ENCODE measurements at regions not wholly inside any gene's neighbourhood (a gene's known extent, or its start where the extent isn't known, plus 50 kb on each side); places are given as distances from the start of the nearest gene placed in this dataset.
A peak's percentile ranks its signal among the peaks of the same experiment; 100 is the strongest.

- FAIRE-seq, result no peak
- Histone ChIP-seq H3K4me1 (ENCODE audit: control insufficient read depth in 2 of 3, insufficient read depth in 2 of 3, low read depth in 1 of 3, low read length in 3 of 3) (no peaks in the 10 kb centered on the region), H3K9me3 (ENCODE audit: control insufficient read depth in 2 of 3, insufficient read depth in 1 of 3, low read length in 3 of 3) (no peaks in the 10 kb centered on the region), H3K9ac (ENCODE audit: low read length in 3 of 3) (no peak overlapping the region), H3K4me3 (ENCODE audit: low read length in 3 of 3) (no peak overlapping the region), H3K36me3 (ENCODE audit: control insufficient read depth in 2 of 3, insufficient read depth in 3 of 3, low read length in 3 of 3) (no peaks in the 10 kb centered on the region), H3K27me3 (ENCODE audit: control insufficient read depth, insufficient read depth, low read length) (no peaks in the 10 kb centered on the region), H3K27ac (ENCODE audit: low read depth in 2 of 2, low read length in 2 of 2) (no peak overlapping the region)
- no peak for TF ChIP-seq CTCF (IDR thresholded peaks at IDR 0.05; ENCODE audit: borderline replicate concordance, extremely low read depth, insufficient read depth)
- intact Hi-C loops (cut with DNase I), result no loop called here
- DNase-seq, result peak in 1 of 5 donors; percentile 5
Measured at GRCh38 chr18:4641771-4642368, 186.8 kb upstream of the DLGAP1 start.

- Histone ChIP-seq H3K27ac (ENCODE audit: low read depth in 2 of 2, low read length in 2 of 2) (no peak overlapping the region), H3K27me3 (ENCODE audit: control insufficient read depth, insufficient read depth, low read length) (no peaks in the 10 kb centered on the region), H3K9ac (ENCODE audit: low read length in 3 of 3) (no peak overlapping the region), H3K4me1 (ENCODE audit: control insufficient read depth in 2 of 3, insufficient read depth in 2 of 3, low read depth in 1 of 3, low read length in 3 of 3) (no peaks in the 10 kb centered on the region), H3K4me3 (ENCODE audit: low read length in 3 of 3) (no peak overlapping the region), H3K9me3 (ENCODE audit: control insufficient read depth in 2 of 3, insufficient read depth in 1 of 3, low read length in 3 of 3) (no peaks in the 10 kb centered on the region), H3K36me3 (ENCODE audit: control insufficient read depth in 2 of 3, insufficient read depth in 3 of 3, low read length in 3 of 3) (no peaks in the 10 kb centered on the region)
- DNase-seq (no peak), FAIRE-seq (no peak)
- intact Hi-C loops (cut with DNase I), result no loop called here
- no peak for TF ChIP-seq CTCF (IDR thresholded peaks at IDR 0.05; ENCODE audit: borderline replicate concordance, extremely low read depth, insufficient read depth)
Measured at GRCh38 chr18:4640349-4641012, 185.4 kb upstream of the DLGAP1 start.

- H3K9ac ChIP-seq (ENCODE audit: low read length in 3 of 3), result no peak overlapping the region
- no peaks in the 10 kb centered on the region for H3K27me3 ChIP-seq (ENCODE audit: control insufficient read depth, insufficient read depth, low read length)
- no peak overlapping the region for H3K4me3 ChIP-seq (ENCODE audit: low read length in 3 of 3)
- H3K4me1 ChIP-seq (ENCODE audit: control insufficient read depth in 2 of 3, insufficient read depth in 2 of 3, low read depth in 1 of 3, low read length in 3 of 3), result no peaks in the 10 kb centered on the region
- no peak overlapping the region for H3K27ac ChIP-seq (ENCODE audit: low read depth in 2 of 2, low read length in 2 of 2)
- no peak for TF ChIP-seq CTCF (IDR thresholded peaks at IDR 0.05; ENCODE audit: borderline replicate concordance, extremely low read depth, insufficient read depth)
- DNase-seq, result peak in 2 of 5 donors; percentile 14 to 35
- FAIRE-seq, result no peak
- H3K9me3 ChIP-seq (ENCODE audit: control insufficient read depth in 2 of 3, insufficient read depth in 1 of 3, low read length in 3 of 3), result no peaks in the 10 kb centered on the region
- H3K36me3 ChIP-seq (ENCODE audit: control insufficient read depth in 2 of 3, insufficient read depth in 3 of 3, low read length in 3 of 3), result no peaks in the 10 kb centered on the region
- intact Hi-C loops (cut with DNase I), result no loop called here
Measured at GRCh38 chr18:4639628-4640310, 184.7 kb upstream of the DLGAP1 start.
